Loucy (cell line): ENCODE measurements at regions not wholly inside any gene's neighbourhood (a gene's known extent, or its start where the extent isn't known, plus 50 kb on each side); places are given as distances from the start of the nearest gene placed in this dataset.
"Not testable (repeated sequence)": the region's sequence is repeated elsewhere in the genome, so short reads cannot be mapped to it uniquely, and the experiment has no call there.

Source experiments
- CTCF ChIP-seq: fragments of 200-600 bp; sonication (generic); conservative IDR thresholded peaks from 2 replicates; pipeline ENCODE4 v1.5.1; 2014; ENCODE audit warnings: mild to moderate bottlenecking, antibody characterized with exemption, low read length
- EZH2phosphoT487 ChIP-seq: fragments of 200-600 bp; IDR thresholded peaks from 2 replicates; pipeline ENCODE4 v1.6.1; 2018; ENCODE audit warnings: antibody characterized with exemption, mild to moderate bottlenecking, moderate library complexity, borderline replicate concordance

- not testable (repeated sequence) for TF ChIP-seq CTCF, EZH2phosphoT487
Observed at GRCh38 chr2:61594201-61594600, 56.0 kb upstream of the XPO1 start.
